Hematopoietic multipotent progenitor cell treated with erythropoietin and hydrocortisone succinate and interleukin-3 and kit ligand, for 17 days (in vitro differentiated cells): ENCODE measurements at regions not wholly inside any gene's neighbourhood (a gene's known extent, or its start where the extent isn't known, plus 50 kb on each side); places are given as distances from the start of the nearest gene placed in this dataset.

Experiments used
- DNase-seq: peaks from one replicate; pipeline ENCODE4 v3.0.0-alpha.2; 2015; ENCODE audit warnings: low spot score

DNA sequence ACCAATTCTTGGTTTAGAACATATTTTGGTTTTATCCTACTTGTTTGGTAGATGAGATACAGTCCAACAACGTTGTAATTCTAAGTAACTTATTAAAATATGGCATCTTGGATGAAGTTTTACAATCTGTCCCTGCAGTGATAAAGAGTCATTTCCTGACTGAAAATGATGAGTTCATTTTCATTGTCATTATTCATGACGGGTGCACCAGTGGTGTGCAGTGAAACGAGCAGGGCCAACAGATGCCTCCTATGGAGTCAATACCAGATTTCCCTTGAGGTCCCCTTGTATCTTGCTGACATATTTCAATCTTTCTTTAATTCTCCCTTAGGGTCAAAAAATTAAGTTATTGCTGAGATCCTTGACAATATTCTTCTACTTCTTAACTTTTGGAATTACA, 438.5 kb downstream of the LRIG3 start:
- no peak for DNase-seq

DNA sequence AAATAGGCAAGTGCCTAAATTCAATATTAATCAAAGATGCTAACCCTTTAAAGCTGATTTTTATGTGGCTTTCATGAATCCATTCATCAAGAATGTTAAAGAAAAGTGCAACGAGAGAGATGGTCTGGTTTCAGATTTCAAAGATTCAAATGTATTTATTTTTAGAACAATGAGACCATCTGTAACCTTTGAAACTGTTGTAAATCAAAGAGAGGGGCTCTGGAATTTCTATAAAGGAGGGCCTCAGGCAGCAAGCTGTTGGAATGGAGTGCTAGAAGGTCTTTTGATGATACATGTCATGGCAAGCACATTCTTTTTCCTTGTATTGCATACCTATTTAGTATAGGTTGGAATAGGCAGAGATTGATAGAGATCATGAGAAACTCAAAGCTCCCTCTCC, 433.0 kb downstream of the LRIG3 start:
- DNase-seq: no peak

DNA sequence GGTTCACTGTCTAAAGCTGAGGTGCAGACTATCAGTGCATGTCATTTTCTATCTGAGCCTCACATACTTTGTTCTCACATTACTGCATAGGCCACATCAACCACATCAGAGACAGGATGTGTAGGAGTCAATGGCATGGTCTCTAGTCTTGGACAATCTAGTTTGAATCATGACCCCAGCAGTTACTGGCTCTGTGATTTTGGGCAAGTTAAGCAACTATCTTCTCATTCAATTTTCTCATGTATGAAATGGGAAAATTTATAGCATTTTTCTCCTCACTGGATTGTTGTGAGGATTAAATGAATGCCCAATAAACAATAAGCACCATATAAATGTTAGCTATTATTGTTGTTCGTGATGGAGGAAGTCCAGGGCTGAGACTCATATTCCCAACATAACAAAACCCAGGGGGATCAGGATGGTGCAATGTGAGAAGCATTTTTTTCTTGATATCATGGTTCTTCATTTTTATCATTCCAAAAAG, 432.6 kb downstream of the LRIG3 start:
- no peak for DNase-seq

DNA sequence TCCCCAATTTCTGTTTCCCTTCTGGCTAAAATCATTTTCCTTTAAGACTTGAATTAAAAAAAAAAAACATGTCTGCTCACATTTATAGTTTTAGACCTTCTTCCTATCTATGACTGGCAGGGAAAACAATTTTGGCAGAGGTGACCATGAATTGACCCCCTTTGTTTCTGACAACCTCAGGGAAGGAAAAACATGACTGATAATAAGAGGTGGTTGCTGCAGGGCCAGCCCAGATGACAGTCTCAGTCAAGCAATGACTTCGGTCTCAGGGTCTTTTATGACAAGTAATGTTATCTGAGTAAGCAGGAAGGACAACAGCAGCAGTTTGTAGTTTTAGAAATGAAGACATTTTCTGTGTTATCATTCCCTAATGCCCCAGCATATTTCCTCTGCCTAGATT, 430.9 kb downstream of the LRIG3 start:
- DNase-seq: no peak

DNA sequence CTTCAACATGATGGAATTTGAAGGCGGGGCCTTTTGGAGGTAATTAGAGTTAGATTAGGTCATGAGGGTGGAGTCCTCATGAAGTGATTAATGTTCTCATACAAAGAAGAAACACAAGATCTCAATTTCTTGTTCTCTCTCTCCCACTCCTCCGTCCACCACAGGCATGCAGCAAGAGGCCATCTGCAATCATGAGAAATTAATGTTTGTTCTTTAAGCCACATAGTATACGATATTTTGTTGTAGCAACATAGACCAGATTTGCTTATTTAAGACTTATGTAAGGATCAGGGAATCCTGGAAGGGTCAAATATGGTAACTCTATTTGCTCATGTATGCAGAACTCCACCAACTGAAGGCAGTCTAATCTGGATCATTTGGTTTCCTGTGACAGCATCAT, 429.0 kb downstream of the LRIG3 start:
- no peak for DNase-seq

DNA sequence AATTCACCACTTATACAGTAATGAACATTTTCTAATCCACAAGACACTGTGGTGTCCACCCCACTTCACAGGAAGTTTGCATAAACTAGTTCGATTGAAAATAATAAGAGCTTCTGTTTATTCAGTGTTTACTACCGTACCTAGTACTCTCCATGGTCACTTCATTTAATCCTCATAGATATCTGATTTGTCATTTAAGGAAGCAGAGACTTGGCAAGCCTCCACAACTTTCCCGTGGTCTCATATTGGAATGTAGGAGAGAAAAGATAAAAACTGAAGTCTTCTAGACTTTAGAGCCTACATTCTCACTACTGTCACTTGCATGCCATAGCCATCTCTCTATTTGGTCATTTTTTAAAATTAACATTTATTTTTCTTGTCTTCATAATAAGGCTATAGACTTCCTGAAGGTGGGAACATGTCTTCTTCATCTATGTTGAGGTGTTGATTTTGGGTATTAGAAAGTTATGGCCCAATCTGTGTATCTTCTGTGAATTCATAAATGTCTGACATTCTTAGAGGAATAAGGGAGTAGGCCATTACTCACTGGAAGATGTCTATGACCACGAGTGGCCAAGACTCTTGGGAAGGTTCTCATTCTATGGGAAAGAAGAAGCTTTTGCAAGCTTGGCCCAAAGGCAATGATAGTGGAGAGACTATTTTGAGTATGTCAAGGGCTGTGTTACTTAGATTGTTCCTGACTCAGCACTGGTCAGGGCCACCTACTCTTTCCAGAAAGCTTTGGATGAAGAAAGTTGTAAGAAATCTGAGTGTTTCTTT, 423.7 kb downstream of the LRIG3 start:
- no peak for DNase-seq

DNA sequence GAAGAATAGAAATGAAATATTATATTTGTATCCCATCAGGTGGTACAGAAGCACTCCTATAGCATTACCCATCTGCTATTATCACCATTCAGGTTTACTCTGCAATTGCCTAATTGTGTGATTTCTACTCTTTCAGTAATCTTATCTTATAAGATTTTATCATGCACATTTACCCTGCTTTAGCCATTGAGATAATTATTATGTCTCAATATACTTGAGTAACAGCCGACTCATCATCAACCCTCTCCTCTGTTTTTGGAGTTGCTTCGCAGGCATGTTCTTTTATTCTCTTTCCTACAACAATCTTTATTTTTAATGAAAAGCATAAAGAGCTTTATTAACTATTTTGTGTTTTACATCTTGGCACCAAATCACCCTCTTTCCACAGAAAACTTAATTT, 419.9 kb downstream of the LRIG3 start:
- DNase-seq: no peak

DNA sequence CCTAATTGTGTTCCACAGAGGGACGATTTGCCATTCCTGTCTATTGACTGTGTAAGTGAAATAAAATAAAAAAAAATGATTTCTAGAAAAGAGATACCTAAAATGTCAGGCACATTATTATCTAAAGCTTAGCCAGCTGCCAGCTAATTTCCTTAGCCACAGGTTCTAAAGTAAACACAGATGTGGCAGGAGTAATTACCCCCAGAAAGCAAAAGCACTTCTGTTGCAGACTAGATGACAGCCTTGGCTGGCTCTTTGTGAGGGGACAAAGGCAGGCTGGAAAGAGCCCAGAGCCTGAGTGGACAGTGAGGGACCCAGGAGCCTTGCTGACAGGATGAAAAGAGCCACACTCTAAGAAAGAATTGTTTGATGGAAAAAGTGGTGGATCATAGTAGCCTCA, 418.1 kb downstream of the LRIG3 start:
- no peak for DNase-seq

DNA sequence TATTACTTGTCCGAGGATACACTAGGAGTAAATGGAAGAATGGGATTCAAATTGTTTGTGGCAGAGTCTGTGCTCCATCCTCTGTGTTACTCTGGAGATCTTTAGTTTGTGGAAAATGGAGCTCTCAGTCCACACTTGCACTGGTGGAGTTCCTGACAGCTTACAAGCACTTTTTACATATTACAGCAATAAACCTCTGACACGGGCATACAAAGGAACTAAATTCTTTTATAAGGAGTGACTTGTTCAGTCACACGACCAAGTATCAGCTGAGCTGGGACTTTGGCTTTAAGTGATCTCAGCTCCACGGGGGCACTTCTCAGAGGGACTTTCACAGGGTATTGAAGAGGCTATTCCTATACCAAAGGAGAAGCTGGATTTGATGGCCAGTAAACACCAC, 417.5 kb downstream of the LRIG3 start:
- DNase-seq: no peak

DNA sequence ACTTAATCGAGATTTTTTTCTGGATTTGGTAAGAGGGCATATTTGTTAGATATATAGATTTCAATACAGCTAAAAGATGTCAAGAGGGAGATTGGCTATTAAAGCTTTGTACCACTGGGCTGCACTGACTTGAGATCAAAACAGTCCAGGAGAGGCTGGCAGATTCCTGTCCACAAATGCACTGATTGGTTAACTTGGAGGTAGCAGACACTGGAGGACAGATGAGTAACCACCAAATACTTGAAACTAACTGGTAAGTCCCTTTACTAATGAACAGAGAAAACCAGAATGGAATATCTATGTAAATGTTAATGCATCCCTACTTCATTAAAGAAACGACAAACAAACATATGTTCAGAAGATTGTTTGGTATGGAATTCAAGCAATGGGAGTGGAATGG, 416.6 kb downstream of the LRIG3 start:
- no peak for DNase-seq

DNA sequence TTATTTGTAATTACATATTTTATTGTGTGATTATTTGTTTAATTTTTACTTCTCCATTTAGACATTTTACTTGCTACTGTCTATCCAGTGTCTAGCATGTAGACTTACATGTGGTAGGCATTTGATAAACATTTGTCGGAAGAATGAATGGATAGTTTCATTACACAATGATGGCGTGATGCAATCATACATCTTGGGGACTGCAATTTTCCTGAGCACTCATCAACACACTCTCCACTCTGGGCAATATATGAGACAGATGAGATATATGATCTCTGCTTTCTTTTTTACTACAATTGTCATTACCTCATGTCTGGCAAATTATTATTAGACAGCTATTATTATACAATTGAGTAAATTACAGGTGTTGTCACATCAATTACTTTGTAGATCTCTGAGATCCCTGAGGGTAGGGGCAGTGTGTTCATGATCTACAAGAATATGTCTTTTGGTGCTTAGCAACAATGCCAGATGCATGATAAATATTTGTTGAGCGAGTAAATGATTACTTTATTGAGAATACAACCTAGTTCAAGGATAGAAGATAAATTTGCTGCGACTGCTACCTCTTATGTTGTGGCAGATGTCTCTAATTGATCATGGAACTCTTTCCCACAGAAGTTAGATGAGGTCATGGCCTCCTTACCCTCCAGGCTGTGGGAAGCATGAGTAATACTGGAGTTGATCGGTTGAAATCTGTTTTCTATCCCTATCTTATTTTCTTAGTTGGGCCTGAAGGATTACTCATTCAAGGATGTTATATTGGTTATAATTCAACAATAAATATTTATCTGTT, 416.0 kb downstream of the LRIG3 start:
- no peak for DNase-seq

DNA sequence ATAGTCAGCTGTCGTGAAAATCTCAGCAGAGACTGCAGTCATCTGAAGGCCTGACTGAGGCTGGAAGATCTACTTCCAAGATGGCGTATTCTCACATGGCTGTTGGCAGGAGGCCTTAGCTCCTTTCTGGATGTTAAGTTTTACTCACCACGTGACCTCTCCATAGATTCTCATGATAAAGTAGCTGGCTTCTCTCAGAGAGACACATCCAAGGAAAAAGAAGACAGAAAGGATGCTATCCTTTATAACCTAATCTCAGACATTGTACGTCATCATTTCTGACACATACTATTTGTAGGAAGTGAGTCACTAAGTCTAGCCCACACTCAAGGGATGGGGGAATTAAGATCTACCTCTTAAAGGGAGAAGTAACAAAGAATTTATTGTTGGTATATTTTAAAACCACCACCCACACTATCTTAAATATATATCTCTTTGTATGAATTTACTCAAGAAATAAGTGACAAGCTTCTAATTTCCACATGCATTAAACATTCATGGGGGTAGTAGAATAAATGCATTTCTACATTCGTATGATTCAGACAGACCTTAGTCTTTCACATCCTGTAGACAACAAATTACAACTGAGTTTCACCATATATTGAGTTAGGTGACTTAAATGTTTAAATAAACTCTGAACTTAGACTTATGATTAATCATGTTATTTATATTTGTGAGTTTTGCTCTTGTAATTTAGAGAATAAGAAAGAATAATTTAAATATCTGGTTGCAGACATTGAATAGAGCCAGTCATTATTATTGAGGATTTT, 411.0 kb downstream of the LRIG3 start:
- no peak for DNase-seq

DNA sequence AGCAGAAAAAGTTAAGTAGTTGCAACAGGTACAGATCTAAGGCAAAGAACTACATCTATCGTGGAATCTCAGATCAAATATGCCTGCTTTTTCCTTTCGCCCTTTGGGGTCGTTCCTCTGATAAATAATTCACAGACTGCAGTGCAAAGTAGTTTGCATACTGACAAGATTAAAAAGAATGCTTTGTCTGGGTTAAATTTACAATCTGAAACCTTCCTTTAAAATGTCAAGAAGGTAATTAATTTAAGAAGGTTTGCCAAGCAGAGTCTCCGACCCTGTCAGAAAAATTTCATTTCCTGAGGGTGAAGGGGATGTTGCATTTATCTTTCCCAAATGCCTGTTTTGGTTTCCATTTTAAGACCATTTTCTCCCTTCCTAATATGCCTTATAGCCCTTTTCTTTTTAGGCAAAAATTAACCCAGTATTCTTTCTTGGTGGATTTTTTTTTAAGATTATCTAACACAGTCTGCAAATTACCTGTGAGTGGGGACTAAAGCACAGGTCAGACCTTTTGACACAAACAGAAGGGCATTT, 406.9 kb downstream of the LRIG3 start:
- no peak for DNase-seq

DNA sequence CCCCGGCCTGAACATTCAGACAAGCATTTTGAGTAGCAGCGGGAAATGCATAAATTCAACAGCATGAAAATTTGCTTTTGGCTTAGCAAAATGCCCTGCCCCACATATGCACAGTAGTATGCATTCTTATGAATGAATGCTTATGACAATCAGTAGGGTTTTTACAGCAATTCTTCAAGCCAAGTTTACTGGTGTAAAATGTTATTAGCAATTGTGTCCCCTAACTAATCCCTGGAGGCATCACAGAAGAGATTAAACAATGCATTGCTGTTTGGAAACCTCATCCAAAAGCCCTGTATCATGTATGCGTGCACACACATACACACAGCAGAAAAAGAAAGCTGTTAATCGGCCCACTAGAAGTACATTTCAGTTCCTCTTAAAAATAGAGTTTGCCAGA, 406.5 kb downstream of the LRIG3 start:
- DNase-seq: no peak

DNA sequence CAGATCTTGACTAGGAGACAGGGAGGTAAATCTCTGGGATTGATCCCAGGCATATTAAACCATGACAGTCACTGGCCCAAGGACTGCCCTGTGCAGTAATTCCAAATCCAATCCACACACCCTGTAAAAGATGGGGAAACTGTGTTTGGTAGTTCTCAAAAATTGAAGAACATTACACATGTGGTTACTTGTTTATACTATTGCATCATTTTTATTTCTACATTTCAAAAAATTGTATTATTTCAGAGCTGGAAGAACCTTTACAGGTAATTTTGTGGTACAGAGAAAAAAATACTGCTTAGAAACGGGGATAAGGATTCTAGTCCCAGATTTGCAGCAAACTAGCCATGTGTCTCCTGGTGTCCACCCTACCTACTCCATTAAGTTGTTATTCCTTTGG, 400.5 kb downstream of the LRIG3 start:
- no peak for DNase-seq

DNA sequence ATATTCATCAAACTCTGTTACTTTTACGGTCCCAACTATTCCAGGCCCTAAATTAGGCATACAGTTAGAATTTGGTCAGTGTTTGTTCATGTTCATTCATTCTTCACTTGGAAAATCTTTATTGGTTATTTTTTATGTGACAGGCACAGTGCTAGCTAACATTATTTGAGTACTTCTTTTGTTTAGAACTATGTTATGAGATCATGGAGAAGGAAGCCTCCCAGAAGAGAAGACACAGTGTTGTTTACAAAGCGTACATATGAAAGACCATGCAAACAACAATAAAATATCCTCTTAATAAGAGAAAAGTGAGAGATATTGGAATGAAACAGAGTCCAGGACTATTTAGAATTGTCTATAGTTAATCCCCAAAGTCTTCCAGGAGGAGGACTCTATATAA, 399.2 kb downstream of the LRIG3 start:
- no peak for DNase-seq

DNA sequence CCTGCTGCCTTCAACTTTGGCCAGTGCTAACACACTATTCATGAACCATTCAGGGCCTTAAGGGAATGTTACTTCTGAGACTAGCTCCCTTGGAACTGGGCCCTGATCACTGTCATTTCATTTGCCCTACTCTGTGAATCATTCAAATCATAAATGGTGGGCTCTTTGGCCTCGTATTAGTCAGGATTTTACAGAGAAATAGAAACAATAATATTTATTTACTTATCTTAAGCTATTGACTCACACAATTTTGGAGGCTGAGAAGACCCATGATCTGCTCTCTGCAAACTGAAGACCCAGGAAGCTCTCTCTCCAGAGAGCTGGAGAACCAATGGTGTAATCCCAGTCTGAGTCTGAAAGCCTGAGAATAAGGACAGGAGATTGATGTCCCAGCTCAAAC, 398.5 kb downstream of the LRIG3 start:
- no peak for DNase-seq

DNA sequence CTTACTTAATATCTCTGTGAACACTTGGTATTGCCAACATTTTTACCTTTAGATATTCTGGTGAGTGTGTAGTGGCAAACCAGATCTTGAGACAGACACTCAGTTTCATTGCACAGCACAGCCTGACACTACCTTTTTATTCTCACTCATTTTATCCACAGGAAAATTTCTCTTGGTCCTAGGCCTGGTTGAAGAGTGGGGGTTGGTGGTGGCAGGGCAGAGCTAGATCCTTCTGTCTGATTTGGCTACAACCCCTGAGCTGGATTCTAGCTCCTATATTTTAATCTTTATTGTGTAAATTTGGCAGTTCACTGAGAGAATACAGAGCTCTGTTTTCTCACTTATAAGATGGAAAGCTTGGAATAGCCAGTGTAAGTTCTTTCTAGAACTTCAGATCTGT, 396.9 kb downstream of the LRIG3 start:
- no peak for DNase-seq

DNA sequence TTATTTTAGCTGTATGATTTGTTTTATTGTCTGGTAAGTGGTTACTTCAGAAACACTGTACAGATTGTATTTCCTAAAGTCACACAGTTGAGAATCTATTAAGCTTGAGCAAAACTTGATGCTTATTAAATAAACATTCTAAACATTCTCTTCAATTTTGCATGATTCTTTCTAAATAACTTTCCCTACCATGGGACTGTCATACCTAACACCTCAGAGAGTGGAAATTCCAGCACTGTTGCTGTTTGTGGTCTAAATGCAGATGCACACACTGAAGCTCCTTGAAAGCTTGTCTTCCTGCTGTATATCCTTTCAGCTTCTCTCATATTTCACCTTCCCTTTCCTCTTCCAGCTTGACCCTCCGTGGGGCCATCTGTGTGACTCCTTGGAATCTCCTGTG, 392.0 kb downstream of the LRIG3 start:
- DNase-seq: no peak

DNA sequence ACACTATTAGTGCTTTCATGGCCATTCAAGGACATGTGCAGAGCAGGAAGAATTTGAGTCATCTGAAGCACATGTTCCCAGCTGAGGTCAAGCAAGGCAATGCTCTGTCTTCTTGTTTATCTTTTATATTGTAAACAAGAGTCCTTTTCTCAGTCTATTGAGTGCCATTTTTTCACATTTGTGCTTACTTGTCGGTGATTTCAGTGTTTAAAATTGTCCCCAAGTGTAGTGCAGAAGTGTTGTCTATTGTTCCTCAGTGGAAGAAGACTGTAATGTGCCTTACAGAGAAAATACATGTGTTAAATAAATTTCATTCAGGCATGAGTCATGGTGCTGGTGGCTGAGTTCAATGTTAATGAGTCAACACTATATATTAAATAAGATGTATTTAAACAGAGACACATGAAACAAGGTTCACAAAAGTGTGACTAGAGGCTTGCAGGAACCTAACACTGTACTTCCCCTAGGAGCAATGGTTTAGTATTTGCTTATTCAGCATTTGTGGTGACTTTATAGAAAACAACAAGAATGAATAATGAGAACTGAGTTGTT, 391.1 kb downstream of the LRIG3 start:
- no peak for DNase-seq

DNA sequence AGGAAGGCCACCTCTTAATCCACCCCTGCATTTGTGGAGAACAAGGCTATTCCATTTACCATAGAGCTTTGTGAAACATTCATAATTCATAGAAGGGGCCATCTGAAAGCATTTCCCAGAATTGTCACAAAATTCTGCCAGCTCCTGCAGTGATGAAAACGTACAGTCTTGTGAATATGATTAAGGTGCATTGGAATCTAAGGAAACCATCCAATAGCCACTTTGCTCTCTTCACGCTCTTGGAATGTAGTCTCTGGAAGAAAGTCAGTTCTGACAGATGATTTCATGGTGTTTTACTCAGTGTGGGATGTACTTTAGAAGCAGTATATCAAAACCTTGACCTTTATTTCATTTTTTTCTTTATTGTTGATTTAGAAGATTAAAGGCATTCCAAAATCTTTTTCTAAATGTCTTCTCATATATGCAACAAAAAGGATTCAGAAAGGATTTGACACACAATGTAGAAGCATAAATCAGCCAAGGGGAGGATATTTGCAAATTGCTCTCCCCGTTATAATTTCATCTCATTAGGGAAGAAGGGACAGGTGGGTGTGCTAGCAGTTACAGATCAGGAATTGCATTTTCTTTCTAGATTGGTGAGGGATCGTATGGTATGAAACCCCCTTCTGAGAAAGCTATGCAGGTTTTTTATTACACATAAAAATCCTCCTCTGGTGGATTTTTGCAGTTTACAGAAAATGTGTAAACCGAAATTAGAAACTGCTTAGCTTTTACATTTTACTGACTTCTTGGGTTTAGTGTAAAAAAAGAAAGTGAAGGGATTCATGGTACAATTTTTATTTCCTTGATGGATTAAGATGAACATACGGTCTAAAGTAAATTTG, 390.2 kb downstream of the LRIG3 start:
- no peak for DNase-seq
